H1 (cell line): ENCODE measurements at regions not wholly inside any gene's neighbourhood (a gene's known extent, or its start where the extent isn't known, plus 50 kb on each side); places are given as distances from the start of the nearest gene placed in this dataset.

Experiments
- CTCF ChIA-PET: fragments of 300-600 bp; sonication (Branson Sonifier 250); formaldehyde crosslinking; loops from one replicate; lab custom pipeline; 2021; ENCODE audit not compliant: partially characterized antibody; lab: Charles Lee
- POLR2A ChIA-PET: fragments of 300-600 bp; sonication (Branson Sonifier 250); formaldehyde crosslinking; loops from one replicate; lab custom pipeline; 2021; ENCODE audit warnings: inconsistent platforms; ENCODE audit not compliant: partially characterized antibody; lab: Charles Lee
- DNase-seq, 2 experiments: peaks; one replicate each; pipeline versions ENCODE4 v3.0.0 to v3.0.0-alpha.2; 2010 to 2022; ENCODE audit warnings: low spot score in 2 of 2, low read depth in 1 of 2, mixed read lengths in 1 of 2
- FAIRE-seq: peaks from 2 replicates; lab custom pipeline; 2011; peaks lifted over from hg19 to GRCh38; lab: Jason Lieb, UNC
- H2AFZ ChIP-seq: 2 replicates; pipeline ENCODE4 v1.8.1; 2012; ENCODE audit warnings: low read length, inconsistent platforms
- H2AK5ac ChIP-seq: 2 replicates; pipeline ENCODE4 v1.6.1; 2013; ENCODE audit warnings: low read depth, low read length
- H2BK120ac ChIP-seq: replicated peaks from 2 replicates; pipeline ENCODE3; 2013; ENCODE audit warnings: low read depth, low read length, inconsistent platforms
- H2BK12ac ChIP-seq: 2 replicates; pipeline ENCODE4 v1.6.1; 2013; ENCODE audit warnings: low read depth, low read length
- H2BK15ac ChIP-seq: 2 replicates; pipeline ENCODE4 v1.6.1; 2013; ENCODE audit warnings: low read length
- H2BK20ac ChIP-seq: 2 replicates; pipeline ENCODE4 v1.6.1; 2013; ENCODE audit warnings: low read length
- H2BK5ac ChIP-seq: 2 replicates; pipeline ENCODE4 v1.6.1; 2013; ENCODE audit warnings: low read depth, low read length
- H3K14ac ChIP-seq: 2 replicates; pipeline ENCODE4 v1.6.1; 2013; ENCODE audit warnings: inconsistent platforms; ENCODE audit not compliant: insufficient read length
- H3K18ac ChIP-seq: 2 replicates; pipeline ENCODE4 v1.6.1; 2013; ENCODE audit warnings: low read length; ENCODE audit errors: extremely low read depth
- H3K23ac ChIP-seq: 2 replicates; pipeline ENCODE4 v1.6.1; 2013; ENCODE audit warnings: inconsistent platforms; ENCODE audit not compliant: insufficient read length
- H3K23me2 ChIP-seq: 2 replicates; pipeline ENCODE4 v1.6.1; 2013; ENCODE audit warnings: low read depth, low read length
- H3K27ac ChIP-seq: 2 replicates; pipeline ENCODE4 v1.6.1; 2011; ENCODE audit warnings: low read depth, low read length, inconsistent platforms
- H3K27me3 ChIP-seq, 4 experiments: replicated peaks in 1 of 4; 1 replicate in 1 of 4; 2 replicates in 3 of 4; pipeline versions ENCODE4 v1.6.1 to v1.8.1; 2011 to 2013; ENCODE audit warnings: low read length in 3 of 4, mild to moderate bottlenecking in 3 of 4, inconsistent platforms in 2 of 4, mixed read lengths in 2 of 4, moderate library complexity in 1 of 4; ENCODE audit not compliant: control insufficient read depth in 3 of 4, insufficient read depth in 3 of 4; ENCODE audit errors: extremely low read depth in 1 of 4
- H3K36me3 ChIP-seq, 4 experiments: 2 replicates each; pipeline versions ENCODE4 v1.6.1 to v1.8.1; 2011 to 2013; ENCODE audit warnings: mild to moderate bottlenecking in 4 of 4, low read length in 3 of 4, moderate library complexity in 2 of 4, control low read depth in 1 of 4, inconsistent platforms in 1 of 4; ENCODE audit not compliant: insufficient read depth in 4 of 4, control insufficient read depth in 2 of 4
- H3K4ac ChIP-seq: replicated peaks from 2 replicates; pipeline ENCODE3; 2013; ENCODE audit warnings: low read length, low read depth, mixed read lengths, inconsistent platforms; ENCODE audit not compliant: insufficient read length
- H3K4me1 ChIP-seq, 4 experiments: replicated peaks in 1 of 4; 1 replicate in 1 of 4; 2 replicates in 3 of 4; pipeline versions ENCODE4 v1.6.1 to v1.8.1; 2011 to 2013; ENCODE audit warnings: low read length in 3 of 4, inconsistent platforms in 2 of 4, mixed read lengths in 1 of 4; ENCODE audit not compliant: insufficient read depth in 4 of 4, control insufficient read depth in 3 of 4
- H3K4me2 ChIP-seq, 2 experiments: 2 replicates each; pipeline versions ENCODE4 v1.6.1 to v1.8.1; 2011 to 2013; ENCODE audit warnings: low read depth in 2 of 2, low read length in 2 of 2, control low read depth in 1 of 2, inconsistent platforms in 1 of 2, mild to moderate bottlenecking in 1 of 2; ENCODE audit not compliant: insufficient read depth in 1 of 2
- H3K4me3 ChIP-seq, 4 experiments: fragments of 200-600, 300-600 bp in 1 of 4; sonication (generic), shearing (Covaris generic), sonication (Bioruptor Twin) in 1 of 4; 2 replicates each; pipeline versions ENCODE4 v1.5.1 to v1.8.1; 2011 to 2016; ENCODE audit warnings: low read length in 4 of 4, low read depth in 3 of 4, control low read depth in 2 of 4, inconsistent platforms in 2 of 4, mild to moderate bottlenecking in 2 of 4, mixed read lengths in 1 of 4, moderate library complexity in 1 of 4; ENCODE audit not compliant: insufficient read depth in 2 of 4; ENCODE audit errors: extremely low read depth in 1 of 4
- H3K56ac ChIP-seq: replicated peaks from 2 replicates; pipeline ENCODE3; 2013; ENCODE audit warnings: low read depth, mild to moderate bottlenecking, mixed read lengths, low read length, inconsistent platforms; ENCODE audit not compliant: insufficient read length
- H3K79me1 ChIP-seq: 2 replicates; pipeline ENCODE4 v1.6.1; 2013; ENCODE audit warnings: low read depth, low read length, control low read depth
- H3K79me2 ChIP-seq, 2 experiments: 2 replicates each; pipeline versions ENCODE4 v1.6.1 to v1.8.1; 2012 to 2013; ENCODE audit warnings: low read length in 2 of 2, mild to moderate bottlenecking in 2 of 2, inconsistent platforms in 1 of 2; ENCODE audit not compliant: insufficient read depth in 2 of 2, control insufficient read depth in 1 of 2
- H3K9ac ChIP-seq, 4 experiments: replicated peaks in 1 of 4; 1 replicate in 1 of 4; 2 replicates in 3 of 4; pipeline versions ENCODE4 v1.6.1 to v1.8.1; 2011 to 2013; ENCODE audit warnings: low read depth in 3 of 4, low read length in 3 of 4, control low read depth in 2 of 4, mild to moderate bottlenecking in 2 of 4, moderate library complexity in 2 of 4, inconsistent platforms in 1 of 4; ENCODE audit errors: extremely low read depth in 1 of 4
- H3K9me3 ChIP-seq, 2 experiments: 2 replicates each; pipeline versions ENCODE4 v1.6.1 to v1.8.1; 2012 to 2013; ENCODE audit warnings: mild to moderate bottlenecking in 2 of 2, moderate library complexity in 2 of 2, control low read depth in 1 of 2, inconsistent platforms in 1 of 2, low read depth in 1 of 2, low read length in 1 of 2, mixed read lengths in 1 of 2; ENCODE audit not compliant: insufficient read depth in 2 of 2
- H4K20me1 ChIP-seq, 2 experiments: replicated peaks in 1 of 2; 2 replicates each; pipeline versions ENCODE3 to v1.8.1; 2011 to 2013; ENCODE audit warnings: inconsistent platforms in 2 of 2, low read length in 2 of 2, mild to moderate bottlenecking in 1 of 2; ENCODE audit not compliant: insufficient read depth in 2 of 2, control insufficient read depth in 1 of 2
- H4K5ac ChIP-seq: 2 replicates; pipeline ENCODE4 v1.6.1; 2013; ENCODE audit warnings: low read length, low read depth, mixed read lengths, inconsistent platforms; ENCODE audit not compliant: insufficient read length
- H4K8ac ChIP-seq: 2 replicates; pipeline ENCODE4 v1.8.0; 2013; ENCODE audit warnings: mild to moderate bottlenecking, moderate library complexity, low read length, inconsistent platforms; ENCODE audit not compliant: insufficient read depth; ENCODE audit errors: extremely low read depth
- H4K91ac ChIP-seq: replicated peaks from 2 replicates; pipeline ENCODE3; 2013; ENCODE audit warnings: low read length, mixed read lengths, inconsistent platforms; ENCODE audit not compliant: insufficient read length
- BRCA1 ChIP-seq: IDR thresholded peaks from 2 replicates; pipeline ENCODE4 v1.6.1; 2012; ENCODE audit warnings: low read depth, low read length, improper control_type of control experiment
- CTBP2 ChIP-seq: IDR thresholded peaks from 2 replicates; pipeline ENCODE4 v1.7.0; 2011; ENCODE audit warnings: borderline replicate concordance, mild to moderate bottlenecking, moderate library complexity, mixed read lengths, low read length; ENCODE audit not compliant: insufficient read depth, insufficient read length
- EZH2 ChIP-seq: fragments of 200-600 bp; sonication (generic); IDR thresholded peaks from 2 replicates; pipeline ENCODE4 v1.7.1; 2012; ENCODE audit warnings: low read depth, mild to moderate bottlenecking, moderate library complexity, low read length, inconsistent platforms; ENCODE audit not compliant: severe bottlenecking
- HDAC2 ChIP-seq, 2 experiments: fragments of 300-600 bp in 1 of 2; sonication (generic) in 1 of 2; IDR thresholded peaks; 2 replicates each; pipeline ENCODE4 v1.6.1; 2011 to 2012; ENCODE audit warnings: low read depth in 2 of 2, low read length in 2 of 2, mild to moderate bottlenecking in 2 of 2, moderate library complexity in 2 of 2, borderline replicate concordance in 1 of 2, inconsistent platforms in 1 of 2
- MAX ChIP-seq: IDR thresholded peaks from 2 replicates; pipeline ENCODE4 v1.6.1; 2012; ENCODE audit warnings: inconsistent platforms
- NRF1 ChIP-seq: IDR thresholded peaks from 2 replicates; pipeline ENCODE4 v1.6.1; 2011; ENCODE audit warnings: mild to moderate bottlenecking, low read depth, low read length, improper control_type of control experiment
- RNF2 ChIP-seq: fragments of 200-900, 300-1000 bp; sonication (generic); IDR thresholded peaks from 2 replicates; pipeline ENCODE4 v1.7.1; 2016; ENCODE audit warnings: borderline replicate concordance, low read depth, mild to moderate bottlenecking, antibody characterized with exemption, low read length; ENCODE audit not compliant: poor library complexity, severe bottlenecking; ENCODE audit errors: missing control alignments
- RXRA ChIP-seq: IDR thresholded peaks from 2 replicates; pipeline ENCODE4 v1.6.1; 2011; ENCODE audit warnings: low read depth, mild to moderate bottlenecking, low read length, moderate library complexity; ENCODE audit not compliant: insufficient read depth
- SRF ChIP-seq: IDR thresholded peaks from 2 replicates; pipeline ENCODE4 v1.6.1; 2011; ENCODE audit warnings: mild to moderate bottlenecking, low read depth, low read length, moderate library complexity
- TAF1 ChIP-seq: IDR thresholded peaks from 2 replicates; pipeline ENCODE4 v1.6.1; 2011; ENCODE audit warnings: mild to moderate bottlenecking, low read depth, low read length
- WGBS, 2 experiments: shearing (Covaris generic) in 1 of 2; methylation state at CpG; one replicate each; pipeline versions ENCODE4 v1.1.6 to v1.1.7; 2013 to 2015; ENCODE audit warnings: low lambda C conversion rate in 2 of 2, mixed read lengths in 2 of 2, inconsistent platforms in 1 of 2, low coverage in 1 of 2, missing lambda C conversion rate in 1 of 2; ENCODE audit not compliant: insufficient replicate concordance in 2 of 2, insufficient coverage in 1 of 2, insufficient read length in 1 of 2; ENCODE audit errors: extremely low coverage in 1 of 2, missing lambda C conversion rate in 1 of 2; 5-methylcytosine and 5-hydroxymethylcytosine counted together

- no peaks in the 10 kb centered on the region for H3K23me2 ChIP-seq
- no peak for FAIRE-seq
- H3K4ac ChIP-seq, result no peak overlapping the region
- H3K56ac ChIP-seq, result no peak overlapping the region
- no peak overlapping the region for H3K27ac ChIP-seq
- TF ChIP-seq HDAC2 (IDR thresholded peaks at IDR 0.05; ENCODE audit: borderline replicate concordance in 1 of 2, low read depth in 2 of 2, low read length in 2 of 2), result no peak
- no peak for TF ChIP-seq NRF1
- no peak for TF ChIP-seq CTBP2
- TF ChIP-seq MAX, result no peak
- TF ChIP-seq SRF, result no peak
- TF ChIP-seq BRCA1, result no peak
- TF ChIP-seq RNF2, result no peak
- TF ChIP-seq TAF1, result no peak
- TF ChIP-seq EZH2, result no peak
- no peak for TF ChIP-seq RXRA
- no peak overlapping the region for H2AK5ac ChIP-seq
- 95% methylated on average over 1 of the region's 1 CpG; no CpG with 5 or more reads in 1 of the 2 experiments for WGBS, 2 experiments
- no peak overlapping the region for H4K8ac ChIP-seq
- no peak overlapping the region for H3K4me3 ChIP-seq
- H2BK12ac ChIP-seq, result no peak overlapping the region
- H2BK120ac ChIP-seq, result no peak overlapping the region
- no peak overlapping the region for H3K23ac ChIP-seq
- H3K18ac ChIP-seq, result no peak overlapping the region
- CTCF ChIA-PET, result interaction anchor here (0.6 to 1.6 kb wide), 2 partner anchors 19 to 1004 kb away, joined by 4 read pairs; no protein-coding TSS in a partner anchor
- H4K91ac ChIP-seq, result no peak overlapping the region
- no peak overlapping the region for H2BK5ac ChIP-seq
- H3K4me1 ChIP-seq, result no peaks in the 10 kb centered on the region; a peak in 3 of 7 replicates
- H3K27me3 ChIP-seq, result no peaks in the 10 kb centered on the region
- H3K14ac ChIP-seq, result no peak overlapping the region
- no peak overlapping the region for H3K4me2 ChIP-seq
- H4K20me1 ChIP-seq, result no peaks in the 10 kb centered on the region
- no peak overlapping the region for H2BK15ac ChIP-seq
- no peaks in the 10 kb centered on the region for H3K36me3 ChIP-seq
- no peak overlapping the region for H2AFZ ChIP-seq
- H3K79me1 ChIP-seq, result no peaks in the 10 kb centered on the region
- H4K5ac ChIP-seq, result no peak overlapping the region
- no peak for DNase-seq
- H3K9me3 ChIP-seq, result no peaks in the 10 kb centered on the region
- H3K9ac ChIP-seq, result no peak overlapping the region
- H2BK20ac ChIP-seq, result no peak overlapping the region
- POLR2A ChIA-PET, result interaction anchor here (0.6 kb wide), 1 partner anchor 674 kb away, joined by 3 read pairs; no protein-coding TSS in a partner anchor
- no peaks in the 10 kb centered on the region for H3K79me2 ChIP-seq
These were observed 279.7 kb downstream of the MEIS1 start for GRCh38 chr2:66714610-66715009.
